Ascending aorta (tissue), 2 donors: ENCODE measurements at regions not wholly inside any gene's neighbourhood (a gene's known extent, or its start where the extent isn't known, plus 50 kb on each side); places are given as distances from the start of the nearest gene placed in this dataset.

Experiments
- DNase-seq, 2 donors: peaks; one replicate each; pipeline ENCODE4 v3.0.0-alpha.2; 2019; ENCODE audit warnings: low spot score in 2 of 2
- H3K27ac ChIP-seq, 2 donors: fragments of 200-600 bp; sonication (generic); one replicate each; pipeline ENCODE4 v1.5.1; 2016 to 2017; ENCODE audit warnings: mild to moderate bottlenecking in 1 of 2
- H3K27me3 ChIP-seq: fragments of 200-600 bp; sonication (generic); one replicate; pipeline ENCODE4 v1.5.1; 2017
- H3K36me3 ChIP-seq, 2 donors: fragments of 200-600 bp; sonication (generic); one replicate each; pipeline ENCODE4 v1.5.1; 2016
- H3K4me1 ChIP-seq, 2 donors: fragments of 200-600 bp; sonication (generic); one replicate each; pipeline ENCODE4 v1.5.1; 2016 to 2017; ENCODE audit warnings: mild to moderate bottlenecking in 1 of 2
- H3K4me3 ChIP-seq, 2 donors: fragments of 200-600 bp; sonication (generic); one replicate each; pipeline ENCODE4 v1.5.1; 2016 to 2017; ENCODE audit warnings: mild to moderate bottlenecking in 1 of 2
- H3K9me3 ChIP-seq, 2 donors: fragments of 200-600 bp; sonication (generic); one replicate each; pipeline ENCODE4 v1.5.1; 2016
- intact Hi-C: fragments of 100-400 bp; cut with DNase I; formaldehyde crosslinking; loops from one replicate; pipeline ENCODE4 v1.15.1; 2023
- TF ChIP-seq, protein P1 (sequence below), 3 experiments: fragments of 200-600 bp in 2 of 3; fragments of 450-650 bp in 1 of 3; sonication (generic) in 2 of 3; IDR thresholded peaks; one replicate each; pipeline ENCODE4 v1.5.1; 2016 to 2019; ENCODE audit warnings: antibody characterized with exemption in 3 of 3, mild to moderate bottlenecking in 1 of 3, moderate library complexity in 1 of 3

DNA sequence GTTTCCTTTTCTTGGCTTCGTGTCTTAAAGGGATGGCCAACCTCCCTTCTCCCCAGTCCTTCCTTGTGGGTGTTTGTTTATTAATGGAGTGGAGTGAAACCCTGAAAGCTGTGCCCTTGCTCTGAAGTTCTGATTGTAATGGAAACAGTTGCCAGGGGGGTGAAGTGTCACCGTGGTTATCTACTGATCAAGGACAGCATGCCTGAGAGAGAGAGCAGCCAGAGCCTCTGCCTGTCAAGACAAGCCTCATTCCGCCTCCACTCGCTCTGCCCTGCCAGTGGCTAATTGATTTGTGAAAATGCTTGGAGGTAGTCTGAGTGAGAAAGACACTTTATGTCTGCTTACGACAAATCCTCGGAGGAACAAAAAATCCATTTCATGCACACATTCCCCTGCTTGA is 143.7 kb upstream of the SLC30A5 start:
- H3K27me3 ChIP-seq, result no peaks in the 10 kb centered on the region
- no peaks in the 10 kb centered on the region for H3K36me3 ChIP-seq
- H3K4me1 ChIP-seq, result no peaks in the 10 kb centered on the region
- TF ChIP-seq, protein P1, sequence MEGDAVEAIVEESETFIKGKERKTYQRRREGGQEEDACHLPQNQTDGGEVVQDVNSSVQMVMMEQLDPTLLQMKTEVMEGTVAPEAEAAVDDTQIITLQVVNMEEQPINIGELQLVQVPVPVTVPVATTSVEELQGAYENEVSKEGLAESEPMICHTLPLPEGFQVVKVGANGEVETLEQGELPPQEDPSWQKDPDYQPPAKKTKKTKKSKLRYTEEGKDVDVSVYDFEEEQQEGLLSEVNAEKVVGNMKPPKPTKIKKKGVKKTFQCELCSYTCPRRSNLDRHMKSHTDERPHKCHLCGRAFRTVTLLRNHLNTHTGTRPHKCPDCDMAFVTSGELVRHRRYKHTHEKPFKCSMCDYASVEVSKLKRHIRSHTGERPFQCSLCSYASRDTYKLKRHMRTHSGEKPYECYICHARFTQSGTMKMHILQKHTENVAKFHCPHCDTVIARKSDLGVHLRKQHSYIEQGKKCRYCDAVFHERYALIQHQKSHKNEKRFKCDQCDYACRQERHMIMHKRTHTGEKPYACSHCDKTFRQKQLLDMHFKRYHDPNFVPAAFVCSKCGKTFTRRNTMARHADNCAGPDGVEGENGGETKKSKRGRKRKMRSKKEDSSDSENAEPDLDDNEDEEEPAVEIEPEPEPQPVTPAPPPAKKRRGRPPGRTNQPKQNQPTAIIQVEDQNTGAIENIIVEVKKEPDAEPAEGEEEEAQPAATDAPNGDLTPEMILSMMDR (IDR thresholded peaks at IDR 0.05), result no peak
- intact Hi-C loops, result no loop called here
- no peak overlapping the region for H3K27ac ChIP-seq
- no peak for DNase-seq
- H3K9me3 ChIP-seq, result no peaks in the 10 kb centered on the region
- H3K4me3 ChIP-seq, result no peak overlapping the region

DNA sequence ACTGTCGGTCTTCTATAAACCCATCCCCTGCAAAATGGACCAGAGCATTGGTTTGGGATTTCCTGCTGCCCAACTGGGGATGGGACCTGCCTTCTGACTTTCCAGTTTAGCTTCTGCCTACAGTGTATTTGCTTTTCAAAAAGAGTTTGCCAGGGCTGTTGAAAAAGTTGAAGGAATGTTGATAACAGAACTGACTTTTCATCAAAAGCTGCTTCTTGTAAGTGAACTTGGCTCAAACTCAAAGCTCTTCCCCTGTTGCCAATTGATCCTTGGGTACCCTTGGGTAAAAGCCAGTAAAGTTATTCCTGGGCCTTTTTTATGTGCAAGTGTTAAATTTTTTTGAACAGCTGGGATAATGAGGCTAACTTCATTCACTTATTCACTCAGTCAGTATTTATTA is 142.9 kb upstream of the SLC30A5 start:
- H3K36me3 ChIP-seq, result no peaks in the 10 kb centered on the region
- TF ChIP-seq, protein P1 (IDR thresholded peaks at IDR 0.05), result no peak
- H3K4me1 ChIP-seq, result no peaks in the 10 kb centered on the region
- H3K4me3 ChIP-seq, result no peak overlapping the region
- intact Hi-C loops, result no loop called here
- no peaks in the 10 kb centered on the region for H3K9me3 ChIP-seq
- DNase-seq, result no peak
- H3K27ac ChIP-seq, result no peak overlapping the region
- no peaks in the 10 kb centered on the region for H3K27me3 ChIP-seq

DNA sequence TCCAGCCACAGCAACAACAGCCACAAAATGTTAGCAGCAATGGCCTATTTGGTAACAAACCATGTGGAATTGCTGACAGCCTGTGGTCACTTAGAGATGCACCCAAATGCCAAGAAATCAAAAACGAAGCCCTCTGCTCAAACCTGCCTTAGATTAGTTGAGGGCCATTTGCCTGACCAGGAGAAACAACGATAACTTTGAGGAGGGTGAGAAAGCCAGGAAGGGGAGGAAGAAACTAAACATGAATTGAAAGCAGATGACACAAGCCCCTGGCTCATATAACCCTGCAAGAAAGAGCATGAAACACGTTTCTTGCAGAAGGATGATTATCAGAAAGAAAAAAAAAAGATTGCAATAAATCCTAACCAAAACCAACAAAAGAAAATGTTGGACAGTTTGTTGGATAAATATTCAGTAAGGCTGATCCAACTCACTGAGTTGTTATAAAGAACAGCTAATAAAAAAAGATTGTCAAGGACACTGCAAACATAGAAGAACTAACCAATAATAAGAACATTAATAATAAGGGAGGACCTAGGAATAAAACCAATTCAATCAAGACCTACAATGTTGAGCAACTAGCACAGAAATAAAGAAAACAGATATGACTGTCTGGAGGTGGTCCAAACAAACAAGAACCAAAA is 140.5 kb upstream of the SLC30A5 start:
- Histone ChIP-seq H3K4me1 (no peaks in the 10 kb centered on the region), H3K27ac (no peak overlapping the region), H3K36me3 (no peaks in the 10 kb centered on the region), H3K4me3 (no peak overlapping the region), H3K27me3 (no peaks in the 10 kb centered on the region), H3K9me3 (no peaks in the 10 kb centered on the region)
- intact Hi-C loops, result no loop called here
- no peak for DNase-seq
- TF ChIP-seq, protein P1 (IDR thresholded peaks at IDR 0.05), result no peak

DNA sequence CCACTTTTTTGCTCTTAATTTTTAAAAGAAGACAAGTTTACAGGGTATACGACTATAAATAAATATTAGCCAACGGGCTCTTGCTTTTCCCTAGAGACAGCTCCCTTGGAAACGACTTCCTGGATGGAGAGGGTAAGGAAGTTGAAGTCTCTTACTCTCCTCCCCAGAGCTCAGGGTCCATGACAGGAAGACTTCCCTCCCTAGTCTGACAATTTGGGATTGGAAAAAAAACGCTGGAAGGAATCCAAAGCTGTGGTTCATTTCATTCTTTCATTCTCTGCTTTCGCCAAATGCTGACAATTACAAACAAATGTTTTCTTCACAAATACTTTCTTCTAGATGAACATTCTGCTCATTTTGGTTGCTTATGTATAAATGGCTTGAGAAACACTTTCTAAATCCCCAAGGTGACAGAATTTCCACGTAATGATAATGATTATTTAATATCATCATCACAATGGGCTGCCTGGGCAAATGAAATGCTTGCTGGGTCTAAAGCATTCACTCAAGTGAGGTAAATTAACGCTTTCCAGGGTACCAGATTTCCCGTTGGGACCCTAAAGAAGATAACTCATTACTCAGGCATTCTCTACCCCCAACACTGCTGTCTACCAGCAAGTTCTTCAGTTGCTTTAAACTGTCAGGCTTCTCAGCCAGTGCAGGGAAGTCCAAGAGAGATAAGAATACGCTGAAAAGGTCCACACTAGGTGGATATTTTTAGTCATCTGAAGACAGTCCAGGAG is 139.8 kb upstream of the SLC30A5 start:
- no peaks in the 10 kb centered on the region for H3K36me3 ChIP-seq
- H3K27me3 ChIP-seq, result no peaks in the 10 kb centered on the region
- no peak overlapping the region for H3K4me3 ChIP-seq
- H3K9me3 ChIP-seq, result no peaks in the 10 kb centered on the region
- no peak overlapping the region for H3K27ac ChIP-seq
- TF ChIP-seq, protein P1 (IDR thresholded peaks at IDR 0.05), result no peak
- DNase-seq, result no peak
- no peaks in the 10 kb centered on the region for H3K4me1 ChIP-seq
- intact Hi-C loops, result no loop called here

DNA sequence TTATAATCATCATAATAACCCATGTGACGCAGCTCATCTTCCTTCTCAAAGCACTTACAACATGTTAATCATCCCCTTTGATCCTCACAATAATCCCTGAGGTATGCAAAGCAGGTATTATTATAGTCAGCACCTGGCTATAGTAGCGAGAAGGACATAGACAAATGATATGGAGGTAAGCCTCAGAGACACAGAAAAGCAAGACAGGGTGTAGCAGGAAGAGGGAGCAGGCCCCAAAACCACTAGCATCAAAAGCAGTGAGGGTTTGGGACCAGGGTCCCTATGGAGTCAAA is 139.2 kb upstream of the SLC30A5 start:
- Histone ChIP-seq H3K36me3 (no peaks in the 10 kb centered on the region), H3K9me3 (no peaks in the 10 kb centered on the region), H3K27ac (no peak overlapping the region), H3K27me3 (no peaks in the 10 kb centered on the region), H3K4me1 (no peaks in the 10 kb centered on the region), H3K4me3 (no peak overlapping the region)
- DNase-seq, result no peak
- intact Hi-C loops, result no loop called here
- TF ChIP-seq, protein P1 (IDR thresholded peaks at IDR 0.05), result no peak
